ENCODE measurements at regions not wholly inside any gene's neighbourhood (a gene's known extent, or its start where the extent isn't known, plus 50 kb on each side); places are given as distances from the start of the nearest gene placed in this dataset.

DNA sequence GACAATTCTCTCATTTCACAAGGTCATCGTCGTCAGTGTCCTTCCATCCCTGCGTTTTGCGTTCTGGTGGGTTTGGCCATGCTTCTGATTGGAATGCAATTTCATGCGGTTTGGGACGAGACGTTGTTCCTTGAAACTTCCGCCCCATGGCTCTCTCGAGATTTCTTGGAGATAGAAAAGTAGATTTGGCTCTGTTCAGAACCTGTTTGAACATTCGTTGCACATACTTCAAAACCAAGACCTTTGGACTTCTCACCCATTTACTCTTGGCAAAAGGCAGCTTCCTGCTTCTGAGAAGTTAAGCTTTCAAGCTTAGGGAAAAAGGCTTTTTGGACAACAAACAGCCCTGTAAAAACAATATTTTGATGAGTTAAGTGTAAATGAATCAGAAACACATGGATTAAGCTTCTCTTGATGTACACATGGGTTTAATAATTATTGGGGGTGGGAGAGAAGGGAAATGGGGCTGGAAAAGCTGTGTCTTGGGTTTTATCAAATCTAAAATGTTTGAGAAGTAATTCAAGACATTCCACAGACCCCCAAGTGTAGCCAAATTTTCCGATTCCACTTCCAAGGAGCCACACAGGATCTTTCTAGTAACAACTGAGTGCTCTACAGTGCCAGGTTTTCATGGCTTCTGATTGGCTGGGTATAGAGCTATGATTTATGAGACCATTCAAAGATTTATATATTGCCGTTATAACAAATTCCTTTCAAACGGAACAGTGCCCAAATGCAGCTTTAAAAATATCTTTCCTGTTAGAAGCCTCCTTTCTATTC is 467.2 kb downstream of the MED13L start:
- WGBS, 2 donors, result 42 to 46% methylated on average over 13 of the region's 13 CpGs
- H3K4me3 ChIP-seq (ENCODE audit: low read depth, poor library complexity, severe bottlenecking), result no peak overlapping the region
- TF ChIP-seq, protein P1, sequence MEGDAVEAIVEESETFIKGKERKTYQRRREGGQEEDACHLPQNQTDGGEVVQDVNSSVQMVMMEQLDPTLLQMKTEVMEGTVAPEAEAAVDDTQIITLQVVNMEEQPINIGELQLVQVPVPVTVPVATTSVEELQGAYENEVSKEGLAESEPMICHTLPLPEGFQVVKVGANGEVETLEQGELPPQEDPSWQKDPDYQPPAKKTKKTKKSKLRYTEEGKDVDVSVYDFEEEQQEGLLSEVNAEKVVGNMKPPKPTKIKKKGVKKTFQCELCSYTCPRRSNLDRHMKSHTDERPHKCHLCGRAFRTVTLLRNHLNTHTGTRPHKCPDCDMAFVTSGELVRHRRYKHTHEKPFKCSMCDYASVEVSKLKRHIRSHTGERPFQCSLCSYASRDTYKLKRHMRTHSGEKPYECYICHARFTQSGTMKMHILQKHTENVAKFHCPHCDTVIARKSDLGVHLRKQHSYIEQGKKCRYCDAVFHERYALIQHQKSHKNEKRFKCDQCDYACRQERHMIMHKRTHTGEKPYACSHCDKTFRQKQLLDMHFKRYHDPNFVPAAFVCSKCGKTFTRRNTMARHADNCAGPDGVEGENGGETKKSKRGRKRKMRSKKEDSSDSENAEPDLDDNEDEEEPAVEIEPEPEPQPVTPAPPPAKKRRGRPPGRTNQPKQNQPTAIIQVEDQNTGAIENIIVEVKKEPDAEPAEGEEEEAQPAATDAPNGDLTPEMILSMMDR (IDR thresholded peaks at IDR 0.05), result no peak
- no peak for TF ChIP-seq POLR2A (IDR thresholded peaks at IDR 0.05)
- DNase-seq (ENCODE audit: low spot score in 2 of 2), result no peak
- intact Hi-C loops (cut with DNase I; ENCODE audit: low total_unique reads), result no loop called here

GRCh38 chr12:115806000-115806399 is 471.5 kb downstream of the MED13L start:
- no peak for DNase-seq (ENCODE audit: low spot score in 2 of 2)
- intact Hi-C loops (cut with DNase I; ENCODE audit: low total_unique reads), result no loop called here
- H3K4me3 ChIP-seq (ENCODE audit: low read depth, poor library complexity, severe bottlenecking), result no peak overlapping the region
- 69 to 75% methylated on average over 3 of the region's 3 CpGs for WGBS, 2 donors
- TF ChIP-seq POLR2A (IDR thresholded peaks at IDR 0.05), result no peak
- TF ChIP-seq, protein P1 (IDR thresholded peaks at IDR 0.05), result no peak

GRCh38 chr12:115802767-115803166 is 474.7 kb downstream of the MED13L start:
- 84 to 89% methylated on average over 3 of the region's 3 CpGs for WGBS, 2 donors
- DNase-seq (ENCODE audit: low spot score in 2 of 2), result no peak
- TF ChIP-seq POLR2A (IDR thresholded peaks at IDR 0.05), result no peak
- TF ChIP-seq, protein P1 (IDR thresholded peaks at IDR 0.05), result no peak
- no peak overlapping the region for H3K4me3 ChIP-seq (ENCODE audit: low read depth, poor library complexity, severe bottlenecking)
- intact Hi-C loops (cut with DNase I; ENCODE audit: low total_unique reads), result no loop called here

DNA sequence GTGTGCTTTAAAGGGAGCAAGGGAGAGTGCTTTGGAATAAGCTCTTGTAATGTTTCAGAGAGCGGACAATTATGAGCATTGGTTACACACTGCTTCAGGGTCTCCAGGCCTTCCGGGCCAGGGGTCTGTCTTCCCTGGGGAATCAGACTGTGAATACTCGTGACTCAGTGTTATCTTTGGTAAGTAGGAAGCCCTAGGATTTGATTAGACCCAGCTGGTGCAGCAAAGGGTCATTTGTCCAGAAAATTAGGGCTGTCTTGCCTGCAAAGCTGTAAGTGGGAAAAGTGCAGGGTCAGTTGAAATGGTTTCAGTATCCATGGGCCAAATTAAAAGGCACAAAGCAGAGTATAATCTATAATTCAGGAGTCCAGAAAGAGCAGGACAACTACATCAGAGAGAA is 475.6 kb downstream of the MED13L start:
- DNase-seq (ENCODE audit: low spot score in 2 of 2), result no peak
- no peak overlapping the region for H3K4me3 ChIP-seq (ENCODE audit: low read depth, poor library complexity, severe bottlenecking)
- intact Hi-C loops (cut with DNase I; ENCODE audit: low total_unique reads), result no loop called here
- TF ChIP-seq, protein P1 (IDR thresholded peaks at IDR 0.05), result no peak
- no peak for TF ChIP-seq POLR2A (IDR thresholded peaks at IDR 0.05)
- 49 to 56% methylated on average over 3 of the region's 3 CpGs for WGBS, 2 donors

GRCh38 chr12:115799610-115800009 is 477.9 kb downstream of the MED13L start:
- H3K4me3 ChIP-seq (ENCODE audit: low read depth, poor library complexity, severe bottlenecking), result no peak overlapping the region
- no peak for TF ChIP-seq POLR2A (IDR thresholded peaks at IDR 0.05)
- TF ChIP-seq, protein P1 (IDR thresholded peaks at IDR 0.05), result no peak
- intact Hi-C loops (cut with DNase I; ENCODE audit: low total_unique reads), result no loop called here
- DNase-seq (ENCODE audit: low spot score in 2 of 2), result no peak
- 70 to 79% methylated on average over 4 of the region's 4 CpGs for WGBS, 2 donors

Measured in lower leg skin (tissue), 4 donors.